GM18951 (cell line): ENCODE measurements at regions not wholly inside any gene's neighbourhood (a gene's known extent, or its start where the extent isn't known, plus 50 kb on each side); places are given as distances from the start of the nearest gene placed in this dataset.

Experiments
- POLR2A ChIP-seq: IDR thresholded peaks from 4 replicates; pipeline ENCODE4 v1.6.1; 2011; ENCODE audit warnings: mild to moderate bottlenecking; ENCODE audit not compliant: insufficient read length, insufficient read depth; ENCODE audit errors: extremely low read depth
- in situ Hi-C: fragments of 300-500 bp; cut with MboI; formaldehyde crosslinking; loops from one replicate; pipeline ENCODE4 v1.12.0; 2022; ENCODE audit warnings: low sequenced_read_pairs, mixed read lengths, inconsistent platforms; ENCODE audit not compliant: unreplicated experiment

DNA sequence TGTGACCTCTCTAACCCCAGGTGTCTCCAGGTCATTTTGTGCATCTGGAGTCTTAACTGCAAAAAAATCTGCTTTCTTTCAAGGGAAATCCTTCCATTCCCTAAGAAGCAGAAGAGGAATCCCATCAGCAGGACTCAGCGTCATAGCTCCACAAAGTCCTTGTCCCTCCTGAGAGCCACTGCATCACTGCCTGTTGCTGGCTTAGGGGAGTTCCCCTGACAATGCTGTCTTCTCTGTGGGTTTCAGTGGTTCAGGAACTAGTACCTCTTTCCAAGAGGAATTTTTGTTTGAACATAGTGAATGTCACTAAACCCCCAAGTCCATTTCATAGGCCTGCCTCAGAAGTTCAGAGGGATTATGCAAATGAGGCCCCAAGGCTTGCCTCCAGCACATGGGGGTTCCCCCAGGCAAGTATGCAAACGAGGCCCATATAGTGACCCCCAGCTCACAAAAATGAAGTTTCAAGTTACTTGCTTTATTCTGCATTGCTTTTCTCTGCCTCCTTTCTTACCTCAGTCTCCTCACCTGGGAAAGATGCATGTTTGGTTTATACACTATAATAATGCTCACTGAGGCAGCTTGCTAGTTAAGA, 513.9 kb upstream of the MEX3C start:
- in situ Hi-C loops = no loop called here
- no peak for TF ChIP-seq POLR2A

DNA sequence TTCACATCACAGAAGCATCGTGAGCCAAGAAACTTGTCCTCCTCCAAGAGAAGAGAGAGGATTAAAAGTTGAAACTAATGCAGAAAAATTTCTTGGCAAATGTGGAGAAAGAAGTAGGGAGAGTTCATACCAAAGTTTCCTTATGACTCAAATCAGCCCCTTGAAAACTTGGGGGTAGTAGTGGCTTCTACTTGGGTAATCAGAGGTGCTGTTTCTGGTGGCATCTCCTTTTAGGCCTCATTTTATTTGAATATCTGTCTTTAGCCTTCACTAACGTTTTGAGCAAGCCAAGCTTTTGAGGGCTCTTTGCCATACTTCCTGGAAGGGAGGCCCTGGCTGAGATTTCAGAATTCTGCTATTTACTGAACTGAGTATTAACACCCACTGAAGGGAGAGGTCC, 515.3 kb upstream of the MEX3C start:
- TF ChIP-seq POLR2A = no peak
- in situ Hi-C loops = no loop called here

DNA sequence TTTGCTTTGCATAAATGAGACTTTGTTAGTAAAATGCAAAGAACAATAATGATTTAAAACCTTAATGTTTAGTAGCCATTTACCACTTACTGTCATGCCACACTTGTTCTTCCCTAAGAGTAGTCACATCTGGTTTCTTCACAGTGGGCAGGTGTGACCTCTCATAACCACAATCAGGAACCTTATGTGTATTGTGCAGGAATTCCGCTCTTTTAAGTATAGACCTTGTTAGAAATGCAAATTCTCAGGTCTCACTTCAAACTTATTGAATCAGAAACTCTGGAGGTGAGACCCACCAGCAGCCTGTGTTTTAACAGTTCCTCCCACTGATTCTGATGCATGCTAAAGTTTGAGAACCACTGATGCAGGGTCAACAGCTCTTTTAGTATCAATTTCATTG, 518.8 kb upstream of the MEX3C start:
- in situ Hi-C loops = no loop called here
- no peak for TF ChIP-seq POLR2A

GRCh38 chr18:51721388-51721787, 523.9 kb upstream of the MEX3C start:
- no peak for TF ChIP-seq POLR2A
- in situ Hi-C loops = no loop called here

GRCh38 chr18:51721996-51722395, 524.5 kb upstream of the MEX3C start:
- in situ Hi-C loops = no loop called here

DNA sequence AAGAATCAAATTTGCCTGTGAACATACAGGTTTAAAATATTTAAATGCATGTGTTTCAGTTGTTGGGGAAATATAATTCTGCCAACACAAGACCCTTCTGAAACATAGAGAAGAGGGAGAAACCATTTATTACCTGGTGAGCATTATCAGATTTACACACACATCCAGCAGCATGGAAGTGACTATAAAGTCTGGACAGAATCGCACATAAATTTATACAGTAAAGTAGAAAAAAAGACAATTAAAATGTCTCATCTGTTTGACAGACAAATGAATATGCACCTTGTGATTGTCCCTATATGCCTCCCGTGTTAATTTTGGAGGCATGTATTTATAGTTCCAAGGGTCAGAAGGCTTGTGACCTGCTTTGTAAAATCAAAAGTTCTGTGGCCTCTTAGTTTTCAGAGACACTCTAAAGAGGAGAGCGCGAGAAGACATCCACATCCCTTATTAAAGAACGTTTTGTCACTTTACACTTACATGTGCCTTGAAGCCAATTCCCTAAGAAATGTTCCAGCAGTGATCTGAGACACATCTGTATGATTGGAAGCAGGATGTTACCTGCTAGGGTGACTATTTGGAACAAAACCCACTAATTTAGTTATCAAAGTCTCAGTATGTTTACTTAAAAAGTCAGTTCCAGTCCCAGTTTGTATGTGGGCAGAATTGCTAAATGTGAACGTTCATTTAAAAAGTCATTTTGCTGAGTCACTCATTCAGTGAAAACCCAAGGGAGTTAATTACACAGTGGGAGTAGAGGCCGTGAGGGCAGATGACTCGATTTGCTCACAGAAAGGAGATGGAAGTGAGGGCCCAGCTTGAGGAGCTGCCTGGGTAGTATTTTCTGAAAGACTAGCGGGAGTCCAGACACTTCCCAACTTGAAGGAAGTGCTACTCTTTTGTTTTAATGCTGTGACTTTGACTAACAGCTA, 527.6 kb upstream of the MEX3C start:
- in situ Hi-C loops = no loop called here
- no peak for TF ChIP-seq POLR2A

More at GRCh38 chr18:51721996-51722395, 524.5 kb upstream of the MEX3C start:
- no peak for TF ChIP-seq POLR2A

- in situ Hi-C loops = no loop called here
- TF ChIP-seq POLR2A = no peak
Measured at GRCh38 chr18:51726614-51727013, 529.1 kb upstream of the MEX3C start.

DNA sequence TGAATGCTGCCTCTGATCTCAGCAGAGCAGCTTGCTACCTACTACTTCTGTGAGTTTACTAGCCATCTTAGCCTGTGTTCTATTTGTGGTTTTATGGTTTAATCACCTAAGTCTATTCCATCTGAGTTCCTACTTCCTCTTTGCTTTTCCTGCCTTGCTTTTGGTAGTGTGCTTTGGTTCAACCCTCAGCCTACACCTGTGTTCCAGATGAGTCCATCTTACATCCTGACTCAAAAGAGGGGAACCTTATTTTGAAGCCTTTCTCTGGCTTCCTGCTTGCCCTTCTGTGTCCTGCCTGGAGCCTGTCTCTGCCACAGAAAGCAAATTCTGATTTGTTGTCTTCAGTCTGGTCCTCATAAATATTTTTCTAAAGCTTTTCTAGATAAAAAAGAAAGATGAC, 530.3 kb upstream of the MEX3C start:
- in situ Hi-C loops = no loop called here
- no peak for TF ChIP-seq POLR2A

DNA sequence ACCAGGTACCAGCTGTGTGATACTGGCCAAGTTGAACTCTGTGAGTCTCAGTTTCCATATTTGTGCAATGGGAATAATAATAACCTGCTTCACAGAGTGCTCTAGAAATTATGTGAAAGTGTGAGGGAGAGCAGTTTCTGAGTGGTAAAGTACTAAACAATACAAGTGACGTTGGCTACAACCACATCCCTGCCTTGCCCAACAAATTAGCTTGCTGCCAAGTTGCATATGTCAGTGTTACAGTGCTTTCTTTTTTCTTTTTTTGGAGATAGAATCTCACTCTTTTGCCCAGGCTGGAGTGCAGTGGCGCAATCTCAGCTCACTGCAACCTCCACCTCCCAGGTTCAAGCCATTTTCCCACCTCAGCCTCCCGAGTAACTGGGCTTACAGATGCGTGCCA, 533.6 kb upstream of the MEX3C start:
- in situ Hi-C loops = no loop called here
- no peak for TF ChIP-seq POLR2A

DNA sequence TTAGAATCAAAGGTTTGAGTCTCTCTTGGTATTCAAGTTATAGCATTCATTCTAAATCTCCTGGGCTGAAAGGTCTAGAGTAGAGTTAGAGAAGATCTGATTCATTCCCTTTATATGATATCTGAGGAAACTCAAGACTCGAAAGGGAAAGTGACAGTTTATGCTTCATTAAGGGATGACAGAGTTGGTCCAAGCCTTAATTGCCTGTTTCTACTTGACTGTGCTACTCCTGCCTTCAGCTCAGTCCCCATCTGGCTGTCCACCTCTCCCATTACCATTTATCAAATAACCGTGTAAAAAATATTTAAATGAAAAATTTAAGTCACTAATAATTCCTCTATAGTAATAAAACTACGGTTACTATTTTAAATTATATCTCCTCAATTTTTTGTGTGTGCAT, 537.1 kb upstream of the MEX3C start:
- no peak for TF ChIP-seq POLR2A
- in situ Hi-C loops = no loop called here

DNA sequence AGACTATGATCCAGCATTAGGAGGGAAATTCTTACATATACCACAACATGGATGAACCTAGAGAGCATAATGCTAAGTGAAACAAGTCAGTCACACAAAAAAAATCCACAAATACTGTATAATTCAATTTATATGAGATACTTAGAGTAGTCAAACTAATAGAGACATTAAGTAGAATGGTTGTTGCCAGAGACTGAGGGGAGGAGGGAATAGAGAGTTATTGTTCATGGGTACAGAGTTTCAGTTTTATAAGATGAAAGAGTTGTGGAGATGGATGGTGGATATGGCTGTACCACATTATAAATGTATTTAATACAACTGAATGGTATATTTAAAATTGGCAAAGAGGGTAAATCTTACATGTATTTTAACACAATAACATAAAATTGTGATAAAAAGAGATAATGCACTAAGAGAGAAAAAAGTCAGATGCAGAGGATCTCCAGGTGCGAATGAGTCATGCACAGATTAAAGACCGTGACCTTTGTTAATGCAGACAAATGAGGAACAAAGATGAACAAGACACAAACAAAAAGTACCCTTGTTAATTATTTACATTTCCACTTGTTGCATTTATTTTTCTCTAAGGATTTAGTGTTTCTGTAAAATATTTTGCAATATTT, 541.7 kb upstream of the MEX3C start:
- in situ Hi-C loops = no loop called here
- no peak for TF ChIP-seq POLR2A

GRCh38 chr18:51751901-51752300, 554.4 kb upstream of the MEX3C start:
- in situ Hi-C loops = no loop called here
- no peak for TF ChIP-seq POLR2A

- in situ Hi-C loops = no loop called here
- no peak for TF ChIP-seq POLR2A
Measured at GRCh38 chr18:51753365-51754057, 556.0 kb upstream of the MEX3C start.
